ENCODE measurements at regions not wholly inside any gene's neighbourhood (a gene's known extent, or its start where the extent isn't known, plus 50 kb on each side); places are given as distances from the start of the nearest gene placed in this dataset.

DNA sequence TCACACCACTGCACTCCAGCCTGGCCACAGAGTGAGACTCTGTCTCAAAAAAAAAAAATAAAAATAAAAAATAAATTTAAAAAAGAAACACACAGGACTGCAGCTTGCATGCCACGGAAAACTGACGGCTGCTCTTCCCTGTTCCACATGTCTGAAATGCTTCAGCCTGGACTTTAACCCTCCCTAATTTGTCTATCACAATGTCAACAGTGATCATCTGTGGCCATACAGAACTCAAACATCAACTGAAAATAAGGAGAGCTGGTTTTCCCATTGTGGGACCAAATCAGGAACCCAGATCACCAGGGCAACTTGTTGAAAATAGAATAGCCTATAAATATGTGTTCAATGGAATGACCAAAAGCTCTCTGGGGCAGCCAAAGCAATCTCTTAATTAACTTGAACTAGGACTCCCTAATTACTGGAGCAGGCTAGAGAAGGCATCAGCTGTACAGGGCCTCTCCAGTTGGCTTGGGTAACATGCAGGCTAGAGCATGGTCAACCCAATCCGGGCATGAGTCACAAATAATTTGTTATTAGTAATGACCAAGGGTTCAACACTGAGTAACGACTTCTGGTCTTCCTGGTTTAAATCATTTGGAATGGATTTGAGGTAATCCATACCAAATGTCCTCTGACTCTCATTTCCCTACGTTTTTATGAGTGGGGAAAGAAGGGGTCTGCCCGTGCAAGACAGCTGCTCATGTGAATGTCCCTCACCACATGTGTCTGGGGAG is 62.7 kb upstream of the KAZN start:
- DNase-seq (ENCODE audit: low read depth): no peak

DNA sequence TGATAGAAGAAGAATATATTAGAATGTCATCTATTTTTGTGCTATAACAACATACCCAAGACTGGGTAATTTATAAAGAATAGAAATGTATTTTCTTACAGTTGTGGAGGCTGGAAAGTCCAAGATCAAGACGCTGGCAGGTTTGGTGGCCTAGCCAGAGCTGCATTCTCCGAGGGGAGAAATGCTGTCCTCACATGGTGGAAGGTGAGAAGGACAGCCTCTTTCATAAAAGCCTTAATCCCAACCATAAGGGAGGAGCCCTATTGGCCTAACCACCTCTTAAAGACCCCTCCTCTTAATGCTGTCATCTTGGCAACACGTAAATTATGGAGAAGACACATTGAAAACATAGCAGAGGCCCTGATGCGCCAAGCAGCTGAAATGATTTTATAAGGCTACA is 60.1 kb upstream of the KAZN start:
- no peak for DNase-seq (ENCODE audit: low read depth)

DNA sequence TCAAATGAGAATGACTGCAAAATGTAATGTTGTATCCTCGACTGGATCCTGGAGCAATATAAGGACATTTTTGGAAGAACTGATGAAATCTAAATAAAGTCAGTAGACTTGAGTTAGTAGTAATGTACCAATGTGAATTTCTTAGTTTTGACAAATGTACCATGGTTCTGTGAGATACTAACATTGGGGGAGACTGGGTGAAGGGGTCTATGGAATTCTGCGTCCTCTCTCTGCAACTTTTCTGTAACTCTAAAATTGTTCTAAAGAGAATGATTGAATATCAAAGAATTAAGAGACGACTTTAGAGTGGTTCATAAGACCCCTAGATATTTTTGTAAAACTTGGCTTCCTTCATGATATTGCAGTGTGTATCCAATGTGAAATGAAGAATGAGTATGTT is 59.2 kb upstream of the KAZN start:
- no peak for DNase-seq (ENCODE audit: low read depth)

GRCh38 chr1:14539953-14540563 is 58.4 kb upstream of the KAZN start:
- DNase-seq (ENCODE audit: low read depth): no peak

DNA sequence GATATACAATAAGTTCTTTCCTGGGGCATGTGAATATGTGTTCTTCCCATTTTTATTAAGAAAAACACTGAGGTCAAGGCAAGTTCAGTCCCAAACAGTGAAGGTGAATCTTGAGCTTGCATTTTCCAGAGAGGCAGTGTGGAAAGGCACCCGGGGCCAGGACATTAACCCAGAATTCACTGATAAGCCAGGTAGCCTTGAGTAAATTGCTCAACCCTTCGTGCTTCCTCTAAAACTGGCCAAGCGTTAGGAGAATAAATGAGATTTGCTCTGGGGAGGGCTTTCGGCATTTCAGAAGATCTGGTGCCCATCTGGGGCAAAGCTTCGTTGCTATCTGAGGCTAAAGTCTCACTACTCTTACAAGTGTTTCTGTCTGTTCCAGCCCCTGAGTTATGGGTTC is 57.1 kb upstream of the KAZN start:
- no peak for DNase-seq (ENCODE audit: low read depth)

GRCh38 chr1:14543191-14543840 is 55.2 kb upstream of the KAZN start:
- no peak for DNase-seq (ENCODE audit: low read depth)

GRCh38 chr1:14544319-14544718 is 54.2 kb upstream of the KAZN start:
- DNase-seq (ENCODE audit: low read depth): no peak

GRCh38 chr1:14545422-14546025 is 53.0 kb upstream of the KAZN start:
- DNase-seq (ENCODE audit: low read depth): no peak

- no peak for DNase-seq (ENCODE audit: low read depth)
These were observed 52.1 kb upstream of the KAZN start for GRCh38 chr1:14546416-14546815.

Measured in stimulated activated CD8-positive, alpha-beta memory T cell treated with anti-CD3 and anti-CD28 coated beads, Interleukin-4, amount 100 ng/mL, for 24 hours (primary cell).